COR-L47 (cell line): ENCODE measurements at regions not wholly inside any gene's neighbourhood (a gene's known extent, or its start where the extent isn't known, plus 50 kb on each side); places are given as distances from the start of the nearest gene placed in this dataset.

Experiments
- DNase-seq: peaks from one replicate; lab custom pipeline; 2025; lab: John Stamatoyannopoulos, UW

DNA sequence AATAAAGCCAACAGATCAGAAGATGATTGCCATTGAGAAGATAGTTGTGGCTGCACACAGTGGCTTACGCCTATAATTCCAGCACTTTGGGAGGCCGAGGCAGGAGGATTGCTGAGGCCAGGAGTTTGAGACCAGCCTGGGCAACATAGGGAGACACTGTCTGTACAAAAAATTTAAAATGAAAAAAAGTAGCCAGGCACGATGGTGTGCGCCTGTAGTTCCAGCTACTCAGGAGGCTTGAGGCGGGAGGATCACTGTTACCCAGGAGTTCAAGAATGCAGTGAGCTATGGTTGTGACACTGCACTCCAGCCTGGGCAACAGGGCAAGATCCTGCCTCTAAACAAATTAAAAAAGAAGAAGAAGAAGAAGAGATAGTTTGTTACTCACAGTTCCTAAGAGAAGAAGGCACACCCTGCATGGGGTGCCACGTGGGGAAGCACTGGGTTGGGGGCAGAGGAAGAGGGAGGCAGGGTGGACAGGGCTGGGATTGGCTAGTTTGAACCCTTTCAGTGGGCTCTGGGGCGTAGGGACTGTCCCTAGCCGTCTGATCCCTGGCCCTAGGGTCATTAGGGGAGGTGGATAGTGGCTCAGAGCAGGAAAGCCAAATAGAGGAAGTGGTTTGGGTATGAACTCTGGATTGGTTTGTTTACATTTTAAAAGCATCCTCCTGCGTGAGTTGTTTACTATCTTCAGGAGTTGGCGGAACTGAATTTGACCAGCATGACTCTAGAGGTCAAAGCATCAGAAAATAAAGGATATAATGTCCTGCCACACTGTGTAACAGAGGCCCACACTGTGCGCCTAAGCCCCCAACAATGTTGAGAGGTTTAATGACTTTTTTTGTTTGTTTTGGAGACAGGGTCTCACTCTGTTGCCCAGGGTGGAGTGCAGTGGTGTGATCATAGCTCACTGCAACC is 60.5 kb upstream of the MEDAG start:
- no peak for DNase-seq

DNA sequence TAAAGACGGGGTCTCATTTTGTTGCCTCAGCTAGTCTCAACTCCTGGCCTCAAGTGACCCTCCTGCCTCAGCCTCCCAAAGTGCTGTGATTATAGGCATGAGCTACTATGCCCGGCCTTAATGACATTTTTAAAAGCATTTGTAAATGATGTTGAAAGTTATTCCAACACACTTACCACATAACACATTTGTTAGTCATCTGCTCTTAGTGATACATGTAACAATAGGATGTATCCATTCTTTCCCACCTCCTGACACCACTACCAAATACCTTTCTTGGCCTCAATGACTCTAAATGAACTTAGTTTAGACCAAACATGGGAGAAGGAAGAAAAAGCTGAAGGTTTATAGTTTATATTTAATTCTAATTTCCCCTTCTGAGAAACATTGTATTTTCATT is 59.8 kb upstream of the MEDAG start:
- DNase-seq, result no peak

DNA sequence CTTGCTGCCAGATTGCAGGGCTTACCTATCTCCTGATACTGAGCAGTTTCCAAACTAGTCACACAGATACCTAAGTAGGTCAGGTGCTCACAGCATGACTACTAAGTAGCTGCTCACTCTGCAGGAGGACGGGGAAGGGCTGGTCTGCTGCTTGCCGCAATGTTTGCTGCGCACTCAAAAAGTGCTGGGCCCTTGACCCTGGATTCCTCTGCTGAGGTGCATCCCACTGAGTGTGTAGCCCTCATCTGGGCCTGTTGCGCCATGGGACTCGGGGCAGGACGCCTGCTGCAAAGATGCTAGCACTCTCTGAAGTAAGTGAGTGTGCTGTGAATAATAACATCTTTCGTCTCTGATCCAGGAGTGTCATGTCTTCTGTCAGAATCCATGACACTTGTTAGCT is 59.2 kb upstream of the MEDAG start:
- no peak for DNase-seq

DNA sequence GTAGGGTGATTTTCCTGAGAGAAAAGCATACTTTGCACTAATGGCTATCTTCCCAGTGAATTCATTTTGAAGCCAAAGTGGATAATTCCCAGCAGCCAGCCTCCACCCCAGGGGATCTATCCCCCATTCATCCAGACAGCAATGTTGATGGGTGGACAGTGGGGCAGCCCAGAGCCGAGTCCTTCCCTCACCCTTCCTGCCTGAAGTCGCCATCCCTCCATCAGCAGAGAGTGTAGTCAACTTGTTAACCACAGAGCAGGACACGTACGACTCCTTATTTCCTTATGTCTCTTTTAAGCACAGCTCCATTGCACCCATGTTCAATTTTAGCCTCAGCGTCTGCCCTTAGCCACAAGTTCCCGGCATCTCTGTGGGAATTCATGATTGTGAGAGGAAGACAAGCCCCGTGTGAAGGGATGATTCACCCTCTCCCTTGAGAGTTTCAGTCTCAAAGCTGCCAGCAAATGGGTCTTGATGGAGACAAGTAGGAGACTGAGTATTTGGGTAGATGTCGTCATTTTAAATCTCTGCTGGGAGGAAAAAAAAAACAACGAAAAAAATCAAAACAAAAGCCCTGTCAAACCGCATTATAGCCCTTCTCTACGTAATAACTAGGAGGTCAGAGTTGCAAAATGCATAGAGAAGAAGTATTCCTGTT is 58.3 kb upstream of the MEDAG start:
- no peak for DNase-seq

DNA sequence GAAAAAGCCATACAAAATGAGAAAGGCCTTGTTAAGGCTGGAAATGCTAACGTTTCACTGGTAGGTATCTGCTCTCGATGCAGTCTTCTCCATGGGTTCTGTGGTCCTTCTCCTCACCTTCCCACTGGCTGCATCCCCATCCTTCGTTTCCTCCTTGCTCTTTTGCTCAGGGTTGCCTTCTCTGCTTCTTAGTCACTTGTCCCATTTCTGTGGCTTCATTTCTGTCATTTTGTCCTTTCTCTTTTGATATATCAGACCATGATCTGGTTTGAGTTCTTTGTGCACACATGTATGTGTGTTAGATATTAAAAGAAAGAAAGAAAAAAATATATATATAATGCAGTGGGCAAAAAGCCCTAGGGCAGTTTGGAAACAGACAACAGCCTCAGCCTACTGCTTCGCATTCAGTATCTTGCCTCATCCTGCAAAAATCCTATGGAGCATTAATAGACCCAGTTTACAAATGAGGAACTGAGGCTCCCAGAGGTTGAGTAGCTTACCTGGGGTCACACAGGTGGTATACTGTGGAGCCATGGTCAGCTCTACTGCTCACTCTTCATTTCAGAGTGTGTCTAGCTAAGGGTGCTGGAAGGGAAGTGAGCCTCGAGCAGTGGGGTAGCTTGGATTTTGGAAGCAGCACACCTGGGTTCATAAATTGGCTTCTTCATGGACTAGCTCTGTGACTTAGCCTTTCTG is 57.6 kb upstream of the MEDAG start:
- no peak for DNase-seq

DNA sequence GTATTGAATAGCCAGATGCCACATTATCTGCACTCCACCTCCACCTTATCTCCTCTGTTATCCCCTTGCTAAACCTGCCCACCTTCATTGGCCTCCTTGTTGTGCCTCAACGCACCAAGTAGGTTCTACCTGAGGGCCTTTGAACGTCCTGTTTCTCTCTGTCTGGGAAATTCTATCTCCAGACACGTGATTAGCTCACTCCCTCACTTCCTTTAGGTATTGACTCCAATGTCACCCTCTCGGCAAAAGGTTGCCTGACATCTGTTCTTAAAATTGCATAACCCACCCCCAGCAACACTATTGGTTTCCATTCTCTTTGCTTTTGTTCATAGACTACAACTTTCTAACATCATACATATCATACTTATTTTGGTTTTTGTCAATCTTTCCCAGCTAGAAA is 56.5 kb upstream of the MEDAG start:
- DNase-seq, result no peak

DNA sequence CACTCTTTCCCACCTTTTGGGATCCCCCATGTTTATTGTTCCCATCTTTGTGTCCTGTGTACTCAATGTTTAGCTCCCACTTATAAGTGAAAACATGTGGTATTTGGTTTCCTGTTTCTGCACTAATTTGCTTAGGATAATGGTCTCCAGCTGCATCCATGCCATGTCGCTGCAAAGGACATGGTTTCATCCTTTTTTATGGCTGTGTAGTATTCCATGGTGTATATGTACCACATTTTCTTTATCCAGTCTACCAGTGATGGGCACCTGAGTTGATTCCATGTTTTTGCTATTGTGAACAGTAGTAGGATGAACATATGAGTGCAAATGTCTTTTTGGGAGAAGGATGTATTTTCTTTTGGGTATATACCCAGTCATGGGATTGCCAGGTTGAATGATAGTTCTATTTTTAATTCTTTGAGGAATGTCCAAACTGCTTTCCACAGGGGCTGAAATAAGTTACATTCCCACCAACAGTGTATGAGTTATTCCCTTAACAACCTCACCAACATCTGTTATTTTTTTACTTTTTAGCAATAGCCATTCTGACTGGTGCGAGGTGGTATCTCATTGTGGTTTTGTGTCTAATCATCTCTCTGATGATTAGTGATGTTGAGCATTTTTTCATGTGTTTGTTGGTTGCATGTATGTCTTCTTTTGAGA is 55.7 kb upstream of the MEDAG start:
- DNase-seq, result no peak

DNA sequence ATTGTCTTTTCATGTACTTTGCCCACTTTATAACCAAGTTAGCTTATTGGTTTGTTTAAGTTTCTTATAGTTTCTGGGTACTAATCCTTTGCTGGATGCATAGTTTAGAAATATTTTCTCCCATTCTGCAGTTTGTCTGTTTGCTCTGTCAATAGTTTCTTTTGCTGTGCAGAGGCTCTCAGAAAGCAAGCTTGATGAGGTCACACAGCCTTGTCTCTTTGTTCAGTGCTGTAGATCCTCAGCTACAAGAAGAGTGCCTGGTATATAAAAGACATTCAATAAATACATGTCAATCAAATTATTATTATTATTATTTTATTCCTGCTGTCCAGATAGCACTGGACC is 55.2 kb upstream of the MEDAG start:
- no peak for DNase-seq

DNA sequence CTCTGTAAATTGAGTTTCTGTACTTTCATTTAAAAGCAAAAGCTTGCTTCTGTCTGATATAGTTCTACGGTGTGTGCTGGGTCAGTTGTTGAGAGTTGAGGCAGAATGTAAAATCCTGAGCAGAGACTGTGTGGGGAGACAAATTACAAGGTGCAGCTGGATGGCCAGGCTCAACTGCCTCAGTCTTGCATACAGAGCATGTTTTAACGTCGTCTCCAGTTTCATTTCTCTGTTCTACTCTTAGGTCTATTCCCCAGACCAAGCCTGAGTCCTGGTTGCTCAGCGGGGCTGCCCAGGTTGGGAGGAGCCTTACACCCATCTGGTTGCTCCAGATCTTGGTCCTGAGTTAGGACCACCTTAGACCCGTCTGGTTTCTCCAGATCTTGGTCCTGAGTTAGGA is 54.4 kb upstream of the MEDAG start:
- no peak for DNase-seq

DNA sequence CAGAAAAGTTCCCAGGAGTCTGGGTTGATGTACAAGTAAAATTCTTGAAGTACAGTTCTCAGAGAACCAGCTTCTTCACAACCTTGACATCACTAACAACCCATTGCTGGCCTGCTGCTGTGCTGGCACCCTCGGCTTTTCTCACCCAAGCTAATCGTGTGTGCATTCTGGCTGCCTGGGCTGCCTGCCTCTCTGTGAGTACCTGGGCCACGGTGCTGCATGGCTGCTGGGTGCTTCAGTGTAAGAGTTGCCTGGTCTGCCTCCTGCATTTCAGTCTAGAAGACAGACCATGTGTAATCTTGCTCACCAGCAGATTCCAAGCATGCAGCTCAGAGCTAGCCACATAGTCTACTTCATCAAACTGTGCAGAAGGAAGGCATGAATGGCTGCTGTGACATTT is 50.5 kb upstream of the MEDAG start:
- no peak for DNase-seq

DNA sequence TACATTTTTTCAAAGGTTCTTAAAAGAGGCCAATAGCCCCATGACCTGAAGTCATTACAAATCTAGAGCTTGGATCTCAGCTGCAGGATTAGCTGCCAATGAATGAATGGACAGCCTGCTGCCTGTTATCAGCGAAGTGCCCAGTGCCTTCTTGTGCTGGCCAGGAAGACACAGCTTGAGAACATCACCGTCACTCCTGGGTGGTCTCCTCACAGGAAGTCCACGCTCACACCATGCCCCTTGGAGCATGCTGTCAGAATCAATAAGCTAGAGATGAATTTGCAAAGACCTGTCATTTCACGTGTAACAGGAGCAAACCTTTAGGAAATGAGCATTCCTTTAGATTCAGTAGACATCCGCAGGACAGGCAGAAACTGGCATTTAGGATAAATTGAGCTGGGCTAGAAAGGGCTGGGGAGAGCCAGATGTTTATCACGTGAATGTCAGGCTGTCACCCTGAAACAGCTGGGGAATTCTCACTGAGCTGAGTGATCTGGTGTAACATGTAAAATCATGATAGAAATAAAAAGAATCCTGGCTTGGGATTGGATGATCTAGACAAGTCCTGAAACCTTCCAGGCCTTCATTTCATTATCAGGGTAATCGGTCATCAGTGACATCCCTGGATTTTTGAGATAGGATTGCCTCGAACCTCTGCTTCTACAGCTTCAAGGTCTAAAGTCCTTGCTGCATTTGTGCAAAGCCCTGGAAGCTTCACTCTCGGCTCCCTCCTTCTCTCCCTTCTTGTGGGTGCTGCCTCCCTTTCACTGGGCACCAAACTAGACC is 49.9 kb upstream of the MEDAG start:
- DNase-seq, result no peak
